Nephron progenitor cell (in vitro differentiated cells): ENCODE measurements at regions not wholly inside any gene's neighbourhood (a gene's known extent, or its start where the extent isn't known, plus 50 kb on each side); places are given as distances from the start of the nearest gene placed in this dataset.

Experiments used
- DNase-seq: peaks from one replicate; pipeline ENCODE4 v3.0.0; 2021
- H3K27ac Mint-ChIP-seq: 2 replicates; pipeline ENCODE4 v1.8.0; 2021; ENCODE audit warnings: mild to moderate bottlenecking, moderate library complexity, mixed read lengths
- H3K27me3 Mint-ChIP-seq: 2 replicates; pipeline ENCODE4 v1.8.0; 2021; ENCODE audit warnings: mild to moderate bottlenecking, low read depth, mixed read lengths; ENCODE audit not compliant: poor library complexity
- H3K36me3 Mint-ChIP-seq: 2 replicates; pipeline ENCODE4 v1.8.0; 2021; ENCODE audit warnings: low read depth, mixed read lengths
- H3K4me1 Mint-ChIP-seq: 2 replicates; pipeline ENCODE4 v1.8.0; 2021; ENCODE audit warnings: mixed read lengths
- H3K4me3 Mint-ChIP-seq: 2 replicates; pipeline ENCODE4 v1.8.0; 2021; ENCODE audit warnings: mild to moderate bottlenecking, moderate library complexity, mixed read lengths
- H3K9me3 Mint-ChIP-seq: 2 replicates; pipeline ENCODE4 v1.8.0; 2021; ENCODE audit warnings: mild to moderate bottlenecking, moderate library complexity, mixed read lengths
- TF ChIP-seq, protein P1 (sequence below): fragments of 200-600 bp; sonication (generic); IDR thresholded peaks from 2 replicates; pipeline ENCODE4 v1.5.0; 2021; ENCODE audit warnings: antibody characterized with exemption

- Mint-ChIP-seq H3K36me3 (no peaks in the 10 kb centered on the region), H3K4me1 (no peaks in the 10 kb centered on the region), H3K4me3 (no peak overlapping the region), H3K27me3 (peaks cover 25% of the 10 kb centered on the region), H3K27ac (no peak overlapping the region), H3K9me3 (no peaks in the 10 kb centered on the region)
- DNase-seq = no peak
- TF ChIP-seq, protein P1, sequence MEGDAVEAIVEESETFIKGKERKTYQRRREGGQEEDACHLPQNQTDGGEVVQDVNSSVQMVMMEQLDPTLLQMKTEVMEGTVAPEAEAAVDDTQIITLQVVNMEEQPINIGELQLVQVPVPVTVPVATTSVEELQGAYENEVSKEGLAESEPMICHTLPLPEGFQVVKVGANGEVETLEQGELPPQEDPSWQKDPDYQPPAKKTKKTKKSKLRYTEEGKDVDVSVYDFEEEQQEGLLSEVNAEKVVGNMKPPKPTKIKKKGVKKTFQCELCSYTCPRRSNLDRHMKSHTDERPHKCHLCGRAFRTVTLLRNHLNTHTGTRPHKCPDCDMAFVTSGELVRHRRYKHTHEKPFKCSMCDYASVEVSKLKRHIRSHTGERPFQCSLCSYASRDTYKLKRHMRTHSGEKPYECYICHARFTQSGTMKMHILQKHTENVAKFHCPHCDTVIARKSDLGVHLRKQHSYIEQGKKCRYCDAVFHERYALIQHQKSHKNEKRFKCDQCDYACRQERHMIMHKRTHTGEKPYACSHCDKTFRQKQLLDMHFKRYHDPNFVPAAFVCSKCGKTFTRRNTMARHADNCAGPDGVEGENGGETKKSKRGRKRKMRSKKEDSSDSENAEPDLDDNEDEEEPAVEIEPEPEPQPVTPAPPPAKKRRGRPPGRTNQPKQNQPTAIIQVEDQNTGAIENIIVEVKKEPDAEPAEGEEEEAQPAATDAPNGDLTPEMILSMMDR = no peak
Measured at GRCh38 chr9:135332979-135333748, 146.4 kb upstream of the PPP1R26 start.

DNA sequence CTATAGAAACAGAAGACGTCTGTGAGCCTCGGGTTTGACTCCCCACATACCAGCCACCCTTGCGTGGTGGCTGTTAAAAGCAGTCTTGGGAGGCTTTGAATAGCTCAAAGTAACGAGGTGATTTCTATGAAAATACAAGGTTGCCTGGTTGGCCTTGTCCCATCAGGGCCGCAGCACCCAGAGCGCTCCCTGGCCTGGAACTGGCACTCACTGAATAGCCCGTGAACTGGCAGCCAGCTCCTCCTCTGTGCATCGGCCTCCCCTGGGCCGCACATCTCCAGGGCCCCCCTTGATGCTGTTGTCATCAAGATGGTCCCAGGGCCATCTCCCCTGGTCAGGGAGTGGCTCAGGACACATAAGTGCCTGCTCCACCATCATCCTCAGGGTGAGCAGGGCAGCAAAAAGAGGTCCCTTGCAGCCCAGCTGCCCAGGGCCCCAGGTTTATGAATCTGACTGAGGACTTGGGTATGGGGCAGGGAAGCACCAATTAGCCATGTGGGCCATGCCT is 144.6 kb upstream of the PPP1R26 start:
- TF ChIP-seq, protein P1 = no peak
- Mint-ChIP-seq H3K27me3 (peaks cover 43% of the 10 kb centered on the region), H3K4me3 (no peak overlapping the region), H3K9me3 (no peaks in the 10 kb centered on the region), H3K36me3 (no peaks in the 10 kb centered on the region), H3K27ac (no peak overlapping the region), H3K4me1 (peaks cover 3% of the 10 kb centered on the region)
- no peak for DNase-seq

- TF ChIP-seq, protein P1 = no peak
- H3K27ac Mint-ChIP-seq = no peak overlapping the region
- H3K4me1 Mint-ChIP-seq = peaks cover 9% of the 10 kb centered on the region
- peaks cover 50% of the 10 kb centered on the region for H3K27me3 Mint-ChIP-seq
- no peak overlapping the region for H3K4me3 Mint-ChIP-seq
- no peak for DNase-seq
- no peaks in the 10 kb centered on the region for H3K9me3 Mint-ChIP-seq
- no peaks in the 10 kb centered on the region for H3K36me3 Mint-ChIP-seq
Measured at GRCh38 chr9:135335691-135336181, 143.8 kb upstream of the PPP1R26 start.

DNA sequence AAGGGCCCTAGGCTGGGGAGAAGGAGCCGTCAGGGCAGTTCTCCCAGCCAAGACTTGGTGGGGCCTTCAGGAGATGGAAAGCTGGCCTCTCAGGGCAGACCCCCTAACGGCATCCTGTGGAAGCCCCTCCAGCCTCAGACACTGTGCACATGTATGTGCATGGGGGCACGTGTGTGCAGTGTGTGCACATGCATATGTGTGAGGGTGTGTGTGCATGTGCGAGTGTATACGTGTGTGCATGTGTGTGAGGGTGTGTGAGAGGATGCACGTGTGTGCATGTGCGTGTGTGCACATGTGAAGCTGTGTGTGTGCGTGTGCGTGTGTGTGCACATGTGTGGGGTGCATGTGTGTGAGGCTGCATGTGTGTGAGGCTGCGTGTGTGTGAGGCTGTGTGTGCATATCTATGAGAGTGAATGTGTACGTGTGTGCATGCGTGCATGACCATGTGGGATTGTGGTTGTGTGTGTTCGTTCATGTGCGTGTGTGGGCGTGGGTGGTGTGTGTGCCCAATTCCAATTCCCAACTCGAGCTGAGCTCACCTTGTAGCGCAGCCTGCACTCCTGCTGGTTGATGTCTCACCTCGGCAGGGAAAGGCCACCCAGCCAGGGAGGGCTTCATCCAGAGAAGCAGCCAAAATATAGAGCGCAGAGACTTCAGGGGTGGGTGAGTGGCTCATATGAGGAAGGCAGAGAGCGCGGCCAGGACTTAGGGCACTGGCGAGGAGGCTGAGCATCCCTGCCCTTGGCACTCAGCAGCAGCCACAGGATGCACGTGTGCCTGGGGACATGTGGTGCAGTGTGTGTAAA is 142.7 kb upstream of the PPP1R26 start:
- peaks cover 54% of the 10 kb centered on the region for H3K27me3 Mint-ChIP-seq
- H3K4me1 Mint-ChIP-seq = peaks cover 9% of the 10 kb centered on the region
- no peak overlapping the region for H3K27ac Mint-ChIP-seq

GRCh38 chr9:135338546-135338945 is 141.0 kb upstream of the PPP1R26 start:
- H3K36me3 Mint-ChIP-seq = no peaks in the 10 kb centered on the region
- H3K27me3 Mint-ChIP-seq = peaks cover 65% of the 10 kb centered on the region
- no peak for DNase-seq
- no peak overlapping the region for H3K27ac Mint-ChIP-seq
- H3K9me3 Mint-ChIP-seq = no peaks in the 10 kb centered on the region
- TF ChIP-seq, protein P1 = no peak
- H3K4me3 Mint-ChIP-seq = no peak overlapping the region
- peaks cover 9% of the 10 kb centered on the region for H3K4me1 Mint-ChIP-seq

More for the DNA sequence above, 142.7 kb upstream of the PPP1R26 start:
- TF ChIP-seq, protein P1 = no peak
- no peak for DNase-seq
- no peaks in the 10 kb centered on the region for H3K36me3 Mint-ChIP-seq
- no peaks in the 10 kb centered on the region for H3K9me3 Mint-ChIP-seq
- H3K4me3 Mint-ChIP-seq = no peak overlapping the region
